GM19463 (cell line): ENCODE measurements at regions not wholly inside any gene's neighbourhood (a gene's known extent, or its start where the extent isn't known, plus 50 kb on each side); places are given as distances from the start of the nearest gene placed in this dataset.
"Not testable (repeated sequence)": the region's sequence is repeated elsewhere in the genome, so short reads cannot be mapped to it uniquely, and the experiment has no call there.

Experiments used
- ATAC-seq: cut with Tn5 transposase; IDR thresholded peaks from one replicate; pipeline ENCODE4 v1.9.1; 2021; ENCODE audit warnings: mild to moderate bottlenecking, moderate library complexity; ENCODE audit not compliant: unreplicated experiment

GRCh38 chr10:91745090-91745831 lies 53.0 kb upstream of the TNKS2 start:
- ATAC-seq = no peak

- no peak for ATAC-seq
Observed at GRCh38 chr10:91743465-91743864, 54.8 kb upstream of the TNKS2 start.

- no peak for ATAC-seq
Observed at GRCh38 chr10:91742229-91742628, 56.0 kb upstream of the TNKS2 start.

GRCh38 chr10:91741356-91741755 lies 56.9 kb upstream of the TNKS2 start:
- no peak for ATAC-seq

GRCh38 chr10:91740353-91740924 lies 57.8 kb upstream of the TNKS2 start:
- ATAC-seq = no peak

- not testable (repeated sequence) for ATAC-seq
Observed at GRCh38 chr10:91732265-91732664, 66.0 kb upstream of the TNKS2 start.

- ATAC-seq = not testable (repeated sequence)
Observed at GRCh38 chr10:91729339-91729738, 68.9 kb upstream of the TNKS2 start.

- ATAC-seq = no peak
Observed at GRCh38 chr10:91726355-91726754, 71.9 kb upstream of the TNKS2 start.

GRCh38 chr10:91724933-91725332 lies 73.3 kb upstream of the TNKS2 start:
- ATAC-seq = no peak

- no peak for ATAC-seq
Observed at GRCh38 chr10:91713461-91714072, 80.7 kb upstream of the PPP1R3C start.

GRCh38 chr10:91711885-91712680 lies 79.2 kb upstream of the PPP1R3C start:
- ATAC-seq = peak; percentile 76

- no peak for ATAC-seq
Observed at GRCh38 chr10:91709394-91709798, 76.5 kb upstream of the PPP1R3C start.

GRCh38 chr10:91708174-91708861 lies 75.4 kb upstream of the PPP1R3C start:
- no peak for ATAC-seq

- no peak for ATAC-seq
Observed at GRCh38 chr10:91707236-91707635, 74.4 kb upstream of the PPP1R3C start.

GRCh38 chr10:91705948-91706670 lies 73.2 kb upstream of the PPP1R3C start:
- no peak for ATAC-seq

GRCh38 chr10:91702620-91703019 lies 69.7 kb upstream of the PPP1R3C start:
- no peak for ATAC-seq

GRCh38 chr10:91700788-91701444 lies 68.0 kb upstream of the PPP1R3C start:
- ATAC-seq = no peak

GRCh38 chr10:91700273-91700672 lies 67.4 kb upstream of the PPP1R3C start:
- ATAC-seq = no peak

- ATAC-seq = no peak
Observed at GRCh38 chr10:91698258-91698657, 65.4 kb upstream of the PPP1R3C start.
